ENCODE measurements at regions not wholly inside any gene's neighbourhood (a gene's known extent, or its start where the extent isn't known, plus 50 kb on each side); places are given as distances from the start of the nearest gene placed in this dataset.
"Not testable (repeated sequence)": the region's sequence is repeated elsewhere in the genome, so short reads cannot be mapped to it uniquely, and the experiment has no call there.

- Mint-ChIP-seq H3K9me3 (peaks cover 18% of the 10 kb centered on the region), H3K36me3 (no peaks in the 10 kb centered on the region), H3K27me3 (ENCODE audit: low read depth) (peaks cover 17% of the 10 kb centered on the region), H3K4me3 (no peak overlapping the region), H3K27ac (no peak overlapping the region), H3K4me1 (no peaks in the 10 kb centered on the region)
- DNase-seq (ENCODE audit: low spot score in 2 of 2, unreplicated experiment in 2 of 2), result no peak
- TF ChIP-seq, protein P1, sequence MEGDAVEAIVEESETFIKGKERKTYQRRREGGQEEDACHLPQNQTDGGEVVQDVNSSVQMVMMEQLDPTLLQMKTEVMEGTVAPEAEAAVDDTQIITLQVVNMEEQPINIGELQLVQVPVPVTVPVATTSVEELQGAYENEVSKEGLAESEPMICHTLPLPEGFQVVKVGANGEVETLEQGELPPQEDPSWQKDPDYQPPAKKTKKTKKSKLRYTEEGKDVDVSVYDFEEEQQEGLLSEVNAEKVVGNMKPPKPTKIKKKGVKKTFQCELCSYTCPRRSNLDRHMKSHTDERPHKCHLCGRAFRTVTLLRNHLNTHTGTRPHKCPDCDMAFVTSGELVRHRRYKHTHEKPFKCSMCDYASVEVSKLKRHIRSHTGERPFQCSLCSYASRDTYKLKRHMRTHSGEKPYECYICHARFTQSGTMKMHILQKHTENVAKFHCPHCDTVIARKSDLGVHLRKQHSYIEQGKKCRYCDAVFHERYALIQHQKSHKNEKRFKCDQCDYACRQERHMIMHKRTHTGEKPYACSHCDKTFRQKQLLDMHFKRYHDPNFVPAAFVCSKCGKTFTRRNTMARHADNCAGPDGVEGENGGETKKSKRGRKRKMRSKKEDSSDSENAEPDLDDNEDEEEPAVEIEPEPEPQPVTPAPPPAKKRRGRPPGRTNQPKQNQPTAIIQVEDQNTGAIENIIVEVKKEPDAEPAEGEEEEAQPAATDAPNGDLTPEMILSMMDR (IDR thresholded peaks at IDR 0.05; ENCODE audit: unreplicated experiment), result no peak
These were observed 725.1 kb upstream of the FRG1 start for GRCh38 chr4:189215574-189215973.

- no peaks in the 10 kb centered on the region for H3K27me3 Mint-ChIP-seq (ENCODE audit: low read depth)
- TF ChIP-seq, protein P1 (IDR thresholded peaks at IDR 0.05; ENCODE audit: unreplicated experiment), result no peak
- H3K27ac Mint-ChIP-seq, result no peak overlapping the region
- no peaks in the 10 kb centered on the region for H3K36me3 Mint-ChIP-seq
- H3K4me1 Mint-ChIP-seq, result no peaks in the 10 kb centered on the region
- peaks cover 12% of the 10 kb centered on the region for H3K9me3 Mint-ChIP-seq
- DNase-seq (ENCODE audit: low spot score in 2 of 2, unreplicated experiment in 2 of 2), result no peak
- no peak overlapping the region for H3K4me3 Mint-ChIP-seq
These were observed 719.0 kb upstream of the FRG1 start for GRCh38 chr4:189221691-189222090.

DNA sequence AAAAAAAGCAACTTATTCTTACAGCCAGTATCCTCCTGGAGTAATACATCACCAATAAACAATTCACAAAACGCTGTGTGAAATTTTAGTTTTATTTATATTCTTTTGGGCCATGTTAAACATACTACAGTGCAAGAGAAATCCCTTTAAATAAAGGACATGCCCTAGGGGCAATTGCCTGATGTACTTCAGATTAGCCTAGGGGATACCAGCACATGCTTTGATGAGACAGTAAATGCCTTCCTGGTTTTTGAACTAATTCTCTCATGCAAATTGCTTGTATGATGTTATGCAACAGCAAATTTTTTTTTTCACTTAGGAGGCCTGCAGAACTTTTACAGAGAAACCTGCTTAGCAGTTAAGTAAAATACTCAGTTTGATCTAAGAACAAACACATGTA is 711.9 kb upstream of the FRG1 start:
- Mint-ChIP-seq H3K36me3 (no peaks in the 10 kb centered on the region), H3K27me3 (ENCODE audit: low read depth) (no peaks in the 10 kb centered on the region)
- TF ChIP-seq, protein P1 (IDR thresholded peaks at IDR 0.05; ENCODE audit: unreplicated experiment), result no peak

GRCh38 chr4:189232274-189232673 is 708.4 kb upstream of the FRG1 start:
- H3K27me3 Mint-ChIP-seq (ENCODE audit: low read depth), result no peaks in the 10 kb centered on the region

More for the DNA sequence above, 711.9 kb upstream of the FRG1 start:
- DNase-seq (ENCODE audit: low spot score in 2 of 2, unreplicated experiment in 2 of 2), result no peak
- no peaks in the 10 kb centered on the region for H3K4me1 Mint-ChIP-seq
- H3K9me3 Mint-ChIP-seq, result peaks cover 39% of the 10 kb centered on the region
- H3K27ac Mint-ChIP-seq, result no peak overlapping the region
- no peak overlapping the region for H3K4me3 Mint-ChIP-seq

DNA sequence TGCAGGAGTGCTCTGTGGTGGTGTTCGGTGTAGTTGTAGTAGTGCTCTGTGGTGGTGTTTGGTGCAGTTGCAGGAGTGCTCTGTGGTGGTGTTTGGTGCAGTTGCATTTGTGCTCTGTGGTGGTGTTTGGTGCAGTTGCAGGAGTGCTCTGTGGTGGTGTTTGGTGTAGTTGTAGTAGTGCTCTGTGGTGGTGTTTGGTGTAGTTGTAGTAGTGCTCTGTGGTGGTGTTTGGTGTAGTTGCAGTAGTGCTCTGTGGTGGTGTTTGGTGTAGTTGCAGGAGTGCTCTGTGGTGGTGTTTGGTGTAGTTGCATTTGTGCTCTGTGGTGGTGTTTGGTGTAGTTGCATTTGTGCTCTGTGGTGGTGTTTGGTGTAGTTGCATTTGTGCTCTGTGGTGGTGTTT is 706.9 kb upstream of the FRG1 start:
- H3K4me3 Mint-ChIP-seq; H3K27ac Mint-ChIP-seq; H3K27me3 Mint-ChIP-seq (ENCODE audit: low read depth); H3K36me3 Mint-ChIP-seq; H3K4me1 Mint-ChIP-seq: not testable (repeated sequence)
- DNase-seq (ENCODE audit: low spot score in 2 of 2, unreplicated experiment in 2 of 2), result peak in 1 of 2 experiments; percentile 62
- H3K9me3 Mint-ChIP-seq, result peaks cover 42% of the 10 kb centered on the region

More at GRCh38 chr4:189232274-189232673, 708.4 kb upstream of the FRG1 start:
- Mint-ChIP-seq H3K9me3 (peaks cover 36% of the 10 kb centered on the region), H3K36me3 (no peaks in the 10 kb centered on the region), H3K27ac (no peak overlapping the region), H3K4me3 (no peak overlapping the region), H3K4me1 (no peaks in the 10 kb centered on the region)
- no peak for DNase-seq (ENCODE audit: low spot score in 2 of 2, unreplicated experiment in 2 of 2)
- TF ChIP-seq, protein P1 (IDR thresholded peaks at IDR 0.05; ENCODE audit: unreplicated experiment), result no peak

- not testable (repeated sequence) for H3K27me3 Mint-ChIP-seq (ENCODE audit: low read depth); H3K36me3 Mint-ChIP-seq; H3K4me1 Mint-ChIP-seq; H3K27ac Mint-ChIP-seq; H3K4me3 Mint-ChIP-seq
- DNase-seq (ENCODE audit: low spot score in 2 of 2, unreplicated experiment in 2 of 2), result peak in 1 of 2 experiments; percentile 42
- H3K9me3 Mint-ChIP-seq, result peaks cover 46% of the 10 kb centered on the region
These were observed 705.7 kb upstream of the FRG1 start for GRCh38 chr4:189234948-189235347.

GRCh38 chr4:189235599-189235998 is 705.1 kb upstream of the FRG1 start:
- TF ChIP-seq, protein P1 (IDR thresholded peaks at IDR 0.05; ENCODE audit: unreplicated experiment), result no peak
- H3K27me3 Mint-ChIP-seq (ENCODE audit: low read depth), result no peaks in the 10 kb centered on the region
- no peaks in the 10 kb centered on the region for H3K36me3 Mint-ChIP-seq
- H3K4me3 Mint-ChIP-seq, result no peak overlapping the region
- DNase-seq (ENCODE audit: low spot score in 2 of 2, unreplicated experiment in 2 of 2), result no peak
- peaks cover 42% of the 10 kb centered on the region for H3K9me3 Mint-ChIP-seq
- H3K27ac Mint-ChIP-seq, result no peak overlapping the region
- H3K4me1 Mint-ChIP-seq, result no peaks in the 10 kb centered on the region

DNA sequence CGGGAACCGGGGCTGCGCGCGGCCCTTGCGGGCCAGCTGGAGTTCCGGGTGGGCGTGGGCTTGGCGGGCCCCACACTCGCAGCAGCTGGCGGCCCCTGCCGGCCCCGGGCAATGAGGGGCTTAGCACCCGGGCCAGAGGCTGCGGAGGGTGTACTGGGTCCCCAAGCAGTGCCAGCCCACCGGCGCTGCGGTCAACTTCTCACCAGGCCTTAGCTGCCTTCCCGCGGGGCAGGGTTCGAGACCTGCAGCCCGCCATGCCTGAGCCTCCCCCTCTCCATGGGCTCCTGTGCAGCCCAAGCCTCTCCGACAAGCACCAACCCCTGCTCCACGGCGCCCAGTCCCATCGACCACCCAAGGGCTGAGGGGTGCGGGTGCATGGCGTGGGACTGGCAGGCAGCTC is 704.4 kb upstream of the FRG1 start:
- peaks cover 37% of the 10 kb centered on the region for H3K9me3 Mint-ChIP-seq
- not testable (repeated sequence) for H3K36me3 Mint-ChIP-seq; H3K4me1 Mint-ChIP-seq; H3K4me3 Mint-ChIP-seq; H3K27ac Mint-ChIP-seq; DNase-seq (ENCODE audit: low spot score in 2 of 2, unreplicated experiment in 2 of 2); H3K27me3 Mint-ChIP-seq (ENCODE audit: low read depth)
